ENCODE measurements at regions not wholly inside any gene's neighbourhood (a gene's known extent, or its start where the extent isn't known, plus 50 kb on each side); places are given as distances from the start of the nearest gene placed in this dataset.

DNA sequence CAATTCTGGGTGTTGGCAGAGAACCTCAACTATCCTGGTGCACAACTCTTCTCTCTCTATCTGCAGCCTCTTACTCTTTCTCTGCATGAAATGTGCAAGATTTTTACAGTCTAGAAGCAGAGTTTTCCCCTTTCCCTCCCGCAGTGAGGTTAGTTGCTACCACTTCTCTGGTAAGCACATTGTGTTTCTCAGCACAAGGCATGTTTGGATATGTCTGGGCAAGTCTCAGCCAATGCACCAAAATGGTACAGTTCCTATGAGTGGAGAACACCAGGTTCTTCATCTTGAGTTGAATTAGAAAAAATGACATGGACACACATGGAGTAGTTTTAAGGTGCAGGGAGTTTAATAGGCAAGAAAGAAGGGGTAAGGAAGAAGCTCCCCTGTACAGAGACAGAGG, 187.0 kb downstream of the CCNG2 start:
- Histone ChIP-seq H3K27me3 (ENCODE audit: control insufficient read depth in 4 of 4, insufficient read depth in 4 of 4, low read length in 3 of 4) (no peaks in the 10 kb centered on the region), H3K4me3 (ENCODE audit: low read depth in 1 of 3, low read length in 3 of 3) (no peak overlapping the region), H3K27ac (ENCODE audit: low read depth in 1 of 2, low read length in 2 of 2) (no peak overlapping the region), H3K9ac (ENCODE audit: low read depth in 1 of 2, low read length in 2 of 2) (no peak overlapping the region), H3K36me3 (ENCODE audit: control insufficient read depth in 4 of 4, insufficient read depth in 3 of 4, low read depth in 1 of 4, low read length in 3 of 4) (no peaks in the 10 kb centered on the region), H3K9me3 (ENCODE audit: control insufficient read depth in 4 of 4, low read length in 3 of 4) (peaks cover 1 to 11% (median 6%) of the 10 kb centered on the region in 4 donors), H3K4me1 (ENCODE audit: control insufficient read depth in 4 of 4, insufficient read depth in 4 of 4, low read length in 3 of 4) (no peaks in the 10 kb centered on the region)
- no peak for DNase-seq (ENCODE audit: low spot score)
- 70% methylated on average over 1 of the region's 1 CpG for WGBS
- TF ChIP-seq FOXA2 (IDR thresholded peaks at IDR 0.05), result no peak
- TF ChIP-seq, protein P1, sequence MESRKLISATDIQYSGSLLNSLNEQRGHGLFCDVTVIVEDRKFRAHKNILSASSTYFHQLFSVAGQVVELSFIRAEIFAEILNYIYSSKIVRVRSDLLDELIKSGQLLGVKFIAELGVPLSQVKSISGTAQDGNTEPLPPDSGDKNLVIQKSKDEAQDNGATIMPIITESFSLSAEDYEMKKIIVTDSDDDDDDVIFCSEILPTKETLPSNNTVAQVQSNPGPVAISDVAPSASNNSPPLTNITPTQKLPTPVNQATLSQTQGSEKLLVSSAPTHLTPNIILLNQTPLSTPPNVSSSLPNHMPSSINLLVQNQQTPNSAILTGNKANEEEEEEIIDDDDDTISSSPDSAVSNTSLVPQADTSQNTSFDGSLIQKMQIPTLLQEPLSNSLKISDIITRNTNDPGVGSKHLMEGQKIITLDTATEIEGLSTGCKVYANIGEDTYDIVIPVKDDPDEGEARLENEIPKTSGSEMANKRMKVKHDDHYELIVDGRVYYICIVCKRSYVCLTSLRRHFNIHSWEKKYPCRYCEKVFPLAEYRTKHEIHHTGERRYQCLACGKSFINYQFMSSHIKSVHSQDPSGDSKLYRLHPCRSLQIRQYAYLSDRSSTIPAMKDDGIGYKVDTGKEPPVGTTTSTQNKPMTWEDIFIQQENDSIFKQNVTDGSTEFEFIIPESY (IDR thresholded peaks at IDR 0.05), result no peak
- no peak for TF ChIP-seq REST (IDR thresholded peaks at IDR 0.05)
- TF ChIP-seq JUND (IDR thresholded peaks at IDR 0.05), result no peak
- TF ChIP-seq HNF4G (IDR thresholded peaks at IDR 0.05), result no peak
- no peak for TF ChIP-seq NR2F2 (IDR thresholded peaks at IDR 0.05)
- no peak for TF ChIP-seq RXRA (IDR thresholded peaks at IDR 0.05)
- no peak for TF ChIP-seq GABPA (IDR thresholded peaks at IDR 0.05 in 1 of 2, conservative IDR thresholded peaks at IDR 0.05 in 1 of 2)
- TF ChIP-seq FOXA1 (IDR thresholded peaks at IDR 0.05), result no peak
- no peak for TF ChIP-seq EGR1 (IDR thresholded peaks at IDR 0.05; ENCODE audit: low read depth in 2 of 2)
- TF ChIP-seq, protein P2, sequence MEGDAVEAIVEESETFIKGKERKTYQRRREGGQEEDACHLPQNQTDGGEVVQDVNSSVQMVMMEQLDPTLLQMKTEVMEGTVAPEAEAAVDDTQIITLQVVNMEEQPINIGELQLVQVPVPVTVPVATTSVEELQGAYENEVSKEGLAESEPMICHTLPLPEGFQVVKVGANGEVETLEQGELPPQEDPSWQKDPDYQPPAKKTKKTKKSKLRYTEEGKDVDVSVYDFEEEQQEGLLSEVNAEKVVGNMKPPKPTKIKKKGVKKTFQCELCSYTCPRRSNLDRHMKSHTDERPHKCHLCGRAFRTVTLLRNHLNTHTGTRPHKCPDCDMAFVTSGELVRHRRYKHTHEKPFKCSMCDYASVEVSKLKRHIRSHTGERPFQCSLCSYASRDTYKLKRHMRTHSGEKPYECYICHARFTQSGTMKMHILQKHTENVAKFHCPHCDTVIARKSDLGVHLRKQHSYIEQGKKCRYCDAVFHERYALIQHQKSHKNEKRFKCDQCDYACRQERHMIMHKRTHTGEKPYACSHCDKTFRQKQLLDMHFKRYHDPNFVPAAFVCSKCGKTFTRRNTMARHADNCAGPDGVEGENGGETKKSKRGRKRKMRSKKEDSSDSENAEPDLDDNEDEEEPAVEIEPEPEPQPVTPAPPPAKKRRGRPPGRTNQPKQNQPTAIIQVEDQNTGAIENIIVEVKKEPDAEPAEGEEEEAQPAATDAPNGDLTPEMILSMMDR (IDR thresholded peaks at IDR 0.05; ENCODE audit: low read depth, low read length, missing input control), result no peak
- no peak for TF ChIP-seq TAF1 (conservative IDR thresholded peaks at IDR 0.05)
- no peak for TF ChIP-seq YY1 (IDR thresholded peaks at IDR 0.05)

DNA sequence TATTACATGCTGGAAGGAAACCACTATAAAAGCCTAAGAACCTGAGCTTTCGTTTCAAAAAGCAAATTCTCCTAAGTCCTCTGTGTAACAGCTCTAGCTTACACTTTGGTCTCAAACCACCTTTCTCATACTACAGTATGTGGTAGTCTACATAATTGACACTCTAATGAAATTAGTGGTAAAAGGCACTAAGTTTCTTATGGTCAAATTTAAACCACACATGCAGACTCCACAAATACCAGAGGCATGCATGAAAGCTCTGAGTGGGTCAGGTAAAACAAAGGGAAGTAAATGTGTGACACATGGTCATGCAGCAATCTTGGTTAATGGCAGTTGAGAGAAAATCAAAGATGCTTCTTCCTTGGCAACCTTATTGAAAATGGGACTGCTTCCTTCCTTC, 187.8 kb downstream of the CCNG2 start:
- no peak for DNase-seq (ENCODE audit: low spot score)
- Histone ChIP-seq H3K27ac (ENCODE audit: low read depth in 1 of 2, low read length in 2 of 2) (no peak overlapping the region), H3K9ac (ENCODE audit: low read depth in 1 of 2, low read length in 2 of 2) (no peak overlapping the region), H3K4me3 (ENCODE audit: low read depth in 1 of 3, low read length in 3 of 3) (no peak overlapping the region), H3K36me3 (ENCODE audit: control insufficient read depth in 4 of 4, insufficient read depth in 3 of 4, low read depth in 1 of 4, low read length in 3 of 4) (no peaks in the 10 kb centered on the region), H3K9me3 (ENCODE audit: control insufficient read depth in 4 of 4, low read length in 3 of 4) (peaks cover 1 to 11% (median 6%) of the 10 kb centered on the region in 4 donors), H3K27me3 (ENCODE audit: control insufficient read depth in 4 of 4, insufficient read depth in 4 of 4, low read length in 3 of 4) (no peaks in the 10 kb centered on the region), H3K4me1 (ENCODE audit: control insufficient read depth in 4 of 4, insufficient read depth in 4 of 4, low read length in 3 of 4) (no peaks in the 10 kb centered on the region)
- TF ChIP-seq RXRA (IDR thresholded peaks at IDR 0.05), result no peak
- no peak for TF ChIP-seq HNF4A (conservative IDR thresholded peaks at IDR 0.05)
- TF ChIP-seq FOXA1 (IDR thresholded peaks at IDR 0.05), result no peak
- TF ChIP-seq NR2F2 (IDR thresholded peaks at IDR 0.05), result no peak
- 27% methylated on average over 1 of the region's 1 CpG for WGBS
